Heart right ventricle (tissue), 16 donors: ENCODE measurements at regions not wholly inside any gene's neighbourhood (a gene's known extent, or its start where the extent isn't known, plus 50 kb on each side); places are given as distances from the start of the nearest gene placed in this dataset.

Experiments
- ATAC-seq, 8 donors: fragments of 200-7000 bp; cut with Tn5 transposase; one replicate each; pipeline ENCODE4 v1.9.1; 2020; ENCODE audit warnings: mild to moderate bottlenecking in 8 of 8, moderate library complexity in 8 of 8, moderate number of reproducible peaks in 1 of 8
- DNase-seq, 2 donors: peaks; one replicate each; pipeline ENCODE4 v3.0.0-alpha.2; 2020
- H3K27ac ChIP-seq, 10 donors: fragments of 200-600 bp; sonication (generic) in 2 of 10; one replicate each; pipeline versions ENCODE4 v1.5.0 to v1.8.0; 2020 to 2022; ENCODE audit warnings: mild to moderate bottlenecking in 3 of 10
- H3K27me3 ChIP-seq, 7 donors: fragments of 200-600 bp; one replicate each; pipeline ENCODE4 v1.8.0; 2021 to 2022; ENCODE audit warnings: mild to moderate bottlenecking in 2 of 7
- H3K36me3 ChIP-seq, 9 donors: fragments of 200-600 bp; sonication (generic) in 1 of 9; one replicate each; pipeline versions ENCODE4 v1.5.0 to v1.8.0; 2020 to 2022; ENCODE audit warnings: mild to moderate bottlenecking in 2 of 9
- H3K4me1 ChIP-seq, 9 donors: fragments of 200-600 bp; sonication (generic) in 1 of 9; one replicate each; pipeline versions ENCODE4 v1.5.0 to v1.8.0; 2020 to 2022; ENCODE audit warnings: mild to moderate bottlenecking in 4 of 9
- H3K4me3 ChIP-seq, 10 donors: fragments of 200-600 bp; sonication (generic) in 2 of 10; one replicate each; pipeline versions ENCODE4 v1.5.0 to v1.8.0; 2020 to 2022; ENCODE audit warnings: mild to moderate bottlenecking in 7 of 10, moderate library complexity in 2 of 10
- H3K9me3 ChIP-seq, 11 donors: fragments of 200-600 bp in 10 of 11; sonication (generic) in 2 of 11; one replicate each; pipeline versions ENCODE4 v1.5.0 to v1.8.0; 2013 to 2022; ENCODE audit warnings: mild to moderate bottlenecking in 2 of 11, control low read depth in 1 of 11, moderate library complexity in 1 of 11
- WGBS, 2 donors: extraction: QIAGEN DNeasy Blood & Tissue Kit; methylation state at CpG; one replicate each; pipeline ENCODE4 v1.1.7; 2013; ENCODE audit warnings: inconsistent platforms in 1 of 2; 5-methylcytosine and 5-hydroxymethylcytosine counted together
- intact Hi-C, 10 donors: fragments of 100-400 bp; cut with DNase I; formaldehyde crosslinking; loops; one replicate each; pipeline versions ENCODE4 v1.11.1 to v1.14.2; 2022
- TF ChIP-seq, protein P1 (sequence below), 9 donors: fragments of 200-600 bp; sonication (generic) in 2 of 9; IDR thresholded peaks; one replicate each; pipeline versions ENCODE4 v1.5.0 to v1.8.0; 2021 to 2022; ENCODE audit warnings: antibody characterized with exemption in 9 of 9, mild to moderate bottlenecking in 5 of 9, moderate library complexity in 1 of 9
- donor health status: Arrhythmogenic right ventricular cardiomyopathy.
- donor health status: ischemic (EF 13 %, LVEDD 7.1; RV severe dilation, severe dysfunction).
- donor health status: healthy with polysubstance abuse.
- donor health status: DM: no; HTN: yes; CAD: no.
- donor health status: DM: no; HTN: no; CAD: no.
- donor health status: ischemic (EF 25% LVEDD 6.9; RV normal size, moderate dysfunction).
- donor health status: ischemic (EF 25% LVEDD 5.7; RV mildly dilated, moderate dysfunction).
- donor health status: healthy.
- donor health status: DM: yes; HTN: yes; CAD: no.
- donor health status: Ischemic cardiomyopathy.
- donor health status: ischemic (EF 35%, LVEDD 5.7; RV mildly dilated, moderate dysfunction).
- donor health status: nonischemic (EF 11% LVEDD 7.7; RV severe dilation, severe dysfunction).
- donor health status: DM: yes; HTN: yes; CAD: no.
- donor health status: PGD.
- donor health status: ischemic (EF 29% LVEDD 5.4; RV normal size, mild dysfunction).
- donor health status: nonischemic (EF 23%, LVEDD 6.1; RV moderate dilation, normal function).

DNA sequence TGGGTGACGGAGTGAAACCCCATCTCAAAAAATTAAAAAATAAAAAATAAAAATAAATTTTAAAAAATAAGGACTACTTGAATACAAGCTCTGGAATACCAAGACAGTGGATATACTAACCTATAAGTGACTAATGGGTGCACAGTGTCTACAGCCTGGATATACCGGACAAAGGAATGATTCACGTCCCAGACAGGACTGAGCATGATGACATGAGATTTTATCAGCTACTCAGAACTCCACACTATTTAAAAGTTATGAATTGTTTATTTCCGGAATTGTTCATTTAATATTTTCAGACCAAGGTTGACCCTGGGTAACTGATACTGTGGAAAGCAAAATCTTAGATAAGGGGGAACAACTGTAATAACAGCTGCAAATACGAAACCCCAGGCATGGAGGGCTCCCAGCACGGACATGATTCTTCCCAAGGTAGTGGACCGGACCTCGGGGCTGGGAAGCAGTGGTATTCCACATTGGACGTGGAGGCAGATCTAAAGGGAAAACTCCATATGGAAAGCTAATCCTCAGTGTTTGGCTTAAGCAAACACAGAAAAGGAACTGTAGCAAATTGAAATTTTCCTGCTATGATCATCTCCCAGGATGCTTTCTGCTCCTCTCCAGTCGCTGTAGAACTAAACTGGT lies 102.6 kb upstream of the TSHZ3 start:
- H3K9me3 ChIP-seq = no peaks in the 10 kb centered on the region
- peak overlapping the region in 1 of 10 donors; percentile 36 for H3K27ac ChIP-seq
- 61 to 74% methylated on average over 10 of the region's 10 CpGs for WGBS, 2 donors
- DNase-seq = no peak
- no peaks in the 10 kb centered on the region for H3K36me3 ChIP-seq
- no peak for ATAC-seq
- intact Hi-C loops = no loop called here
- TF ChIP-seq, protein P1, sequence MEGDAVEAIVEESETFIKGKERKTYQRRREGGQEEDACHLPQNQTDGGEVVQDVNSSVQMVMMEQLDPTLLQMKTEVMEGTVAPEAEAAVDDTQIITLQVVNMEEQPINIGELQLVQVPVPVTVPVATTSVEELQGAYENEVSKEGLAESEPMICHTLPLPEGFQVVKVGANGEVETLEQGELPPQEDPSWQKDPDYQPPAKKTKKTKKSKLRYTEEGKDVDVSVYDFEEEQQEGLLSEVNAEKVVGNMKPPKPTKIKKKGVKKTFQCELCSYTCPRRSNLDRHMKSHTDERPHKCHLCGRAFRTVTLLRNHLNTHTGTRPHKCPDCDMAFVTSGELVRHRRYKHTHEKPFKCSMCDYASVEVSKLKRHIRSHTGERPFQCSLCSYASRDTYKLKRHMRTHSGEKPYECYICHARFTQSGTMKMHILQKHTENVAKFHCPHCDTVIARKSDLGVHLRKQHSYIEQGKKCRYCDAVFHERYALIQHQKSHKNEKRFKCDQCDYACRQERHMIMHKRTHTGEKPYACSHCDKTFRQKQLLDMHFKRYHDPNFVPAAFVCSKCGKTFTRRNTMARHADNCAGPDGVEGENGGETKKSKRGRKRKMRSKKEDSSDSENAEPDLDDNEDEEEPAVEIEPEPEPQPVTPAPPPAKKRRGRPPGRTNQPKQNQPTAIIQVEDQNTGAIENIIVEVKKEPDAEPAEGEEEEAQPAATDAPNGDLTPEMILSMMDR (IDR thresholded peaks at IDR 0.05) = no peak
- H3K4me3 ChIP-seq = no peak overlapping the region
- H3K4me1 ChIP-seq = peaks cover 0 to 7% (median 0%) of the 10 kb centered on the region in 9 donors
- H3K27me3 ChIP-seq = peaks cover 0 to 22% (median 0%) of the 10 kb centered on the region in 7 donors

GRCh38 chr19:31459430-31459829 lies 110.2 kb upstream of the TSHZ3 start:
- no peak for ATAC-seq
- no peak overlapping the region for H3K4me3 ChIP-seq
- 90% methylated on average over 3 of the region's 3 CpGs for WGBS, 2 donors
- H3K27ac ChIP-seq = no peak overlapping the region
- TF ChIP-seq, protein P1 (IDR thresholded peaks at IDR 0.05) = no peak
- H3K36me3 ChIP-seq = no peaks in the 10 kb centered on the region
- no peaks in the 10 kb centered on the region for H3K9me3 ChIP-seq
- no peak for DNase-seq
- peaks cover 0 to 10% (median 2%) of the 10 kb centered on the region in 7 donors for H3K27me3 ChIP-seq
- no peaks in the 10 kb centered on the region for H3K4me1 ChIP-seq
- intact Hi-C loops = no loop called here

GRCh38 chr19:31461814-31462539 lies 112.7 kb upstream of the TSHZ3 start:
- Histone ChIP-seq H3K9me3 (no peaks in the 10 kb centered on the region), H3K4me3 (no peak overlapping the region)
- TF ChIP-seq, protein P1 (IDR thresholded peaks at IDR 0.05) = no peak

DNA sequence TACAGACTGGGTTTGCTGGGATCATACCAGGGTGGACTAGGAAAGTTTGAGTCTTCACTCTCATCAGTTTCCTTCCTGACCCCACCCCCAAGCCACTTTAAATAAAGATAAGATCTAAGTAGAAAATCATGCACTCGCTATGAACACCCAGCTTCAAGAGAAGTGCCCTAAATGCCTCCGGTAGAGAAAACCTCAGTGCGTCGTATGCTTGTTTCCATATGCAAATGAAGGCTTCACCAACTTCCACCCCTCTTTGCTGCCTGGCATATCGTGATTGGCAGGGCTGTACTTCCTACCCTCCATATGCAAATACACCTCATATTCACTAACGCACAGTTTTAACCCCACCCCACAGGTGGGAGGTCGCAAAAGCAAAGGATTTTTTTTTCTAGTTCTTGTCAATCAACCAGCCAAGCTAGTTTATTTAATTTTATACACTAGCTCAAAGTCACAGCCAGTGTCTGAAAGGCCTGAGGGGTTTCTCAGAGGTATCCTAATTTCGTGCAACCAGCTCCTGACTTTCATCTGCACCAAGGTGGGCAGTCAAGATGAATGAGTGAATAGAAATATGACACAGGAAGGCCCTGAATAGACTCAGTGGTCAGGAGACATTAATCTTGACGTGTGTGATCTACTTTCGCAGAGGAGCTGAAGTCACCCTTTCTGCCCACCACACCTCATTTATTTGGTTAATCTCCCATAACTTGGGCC lies 121.1 kb upstream of the TSHZ3 start:
- intact Hi-C loops = no loop called here

More at GRCh38 chr19:31461814-31462539, 112.7 kb upstream of the TSHZ3 start:
- H3K27ac ChIP-seq = no peak overlapping the region
- H3K36me3 ChIP-seq = no peaks in the 10 kb centered on the region
- H3K27me3 ChIP-seq = peaks cover 0 to 10% (median 2%) of the 10 kb centered on the region in 7 donors
- 87 to 95% methylated on average over 3 of the region's 3 CpGs for WGBS, 2 donors
- no peak for ATAC-seq
- intact Hi-C loops = no loop called here
- no peaks in the 10 kb centered on the region for H3K4me1 ChIP-seq
- no peak for DNase-seq

More for the DNA sequence above, 121.1 kb upstream of the TSHZ3 start:
- no peak overlapping the region for H3K27ac ChIP-seq
- TF ChIP-seq, protein P1 (IDR thresholded peaks at IDR 0.05) = no peak
- H3K4me1 ChIP-seq = no peaks in the 10 kb centered on the region
- H3K27me3 ChIP-seq = peaks cover 0 to 5% (median 0%) of the 10 kb centered on the region in 7 donors
- H3K9me3 ChIP-seq = no peaks in the 10 kb centered on the region
- ATAC-seq (no peak), DNase-seq (no peak)
- H3K36me3 ChIP-seq = no peaks in the 10 kb centered on the region
- WGBS, 2 donors = 82 to 83% methylated on average over 10 of the region's 10 CpGs
- no peak overlapping the region for H3K4me3 ChIP-seq
